ENCODE measurements at regions not wholly inside any gene's neighbourhood (a gene's known extent, or its start where the extent isn't known, plus 50 kb on each side); places are given as distances from the start of the nearest gene placed in this dataset.
"Not testable (repeated sequence)": the region's sequence is repeated elsewhere in the genome, so short reads cannot be mapped to it uniquely, and the experiment has no call there.

- CTCF ChIA-PET: interaction anchor here (0.6 to 1.7 kb wide), 8 partner anchors 9 to 383 kb away, joined by 3 to 13 read pairs (median 4); no protein-coding TSS in a partner anchor
Observed at GRCh38 chr20:22851679-22852346, 183.3 kb upstream of the SSTR4 start.

GRCh38 chr20:22861231-22861980 is 173.7 kb upstream of the SSTR4 start:
- TF ChIP-seq CTCF (IDR thresholded peaks at IDR 0.05; ENCODE audit: control extremely low read depth, extremely low read depth, low read depth, missing control alignments): no peak
- no peak for DNase-seq (ENCODE audit: extremely low spot score)
- CTCF ChIA-PET: no interaction called here
- POLR2A ChIA-PET: no interaction called here

More at GRCh38 chr20:22851679-22852346, 183.3 kb upstream of the SSTR4 start:
- TF ChIP-seq CTCF (IDR thresholded peaks at IDR 0.05; ENCODE audit: control extremely low read depth, extremely low read depth, low read depth, missing control alignments): peak; percentile 38
- DNase-seq (ENCODE audit: extremely low spot score); POLR2A ChIA-PET: not testable (repeated sequence)

GRCh38 chr20:22861990-22862389 is 173.1 kb upstream of the SSTR4 start:
- TF ChIP-seq CTCF (IDR thresholded peaks at IDR 0.05; ENCODE audit: control extremely low read depth, extremely low read depth, low read depth, missing control alignments): no peak
- CTCF ChIA-PET: no interaction called here
- DNase-seq (ENCODE audit: extremely low spot score): no peak
- POLR2A ChIA-PET: no interaction called here

- DNase-seq (ENCODE audit: extremely low spot score): no peak
- ChIA-PET CTCF (interaction anchor here (1.7 kb wide), 1 partner anchor 11 kb away, joined by 4 read pairs; no protein-coding TSS in a partner anchor), POLR2A (no interaction called here)
- TF ChIP-seq CTCF (IDR thresholded peaks at IDR 0.05; ENCODE audit: control extremely low read depth, extremely low read depth, low read depth, missing control alignments): no peak
Observed at GRCh38 chr20:22862671-22863230, 172.4 kb upstream of the SSTR4 start.

- ChIA-PET POLR2A (no interaction called here), CTCF (interaction anchor here (1.7 kb wide), 1 partner anchor 12 kb away, joined by 4 read pairs; no protein-coding TSS in a partner anchor)
- TF ChIP-seq CTCF (IDR thresholded peaks at IDR 0.05; ENCODE audit: control extremely low read depth, extremely low read depth, low read depth, missing control alignments): no peak
- DNase-seq (ENCODE audit: extremely low spot score): no peak
Observed at GRCh38 chr20:22863826-22864225, 171.3 kb upstream of the SSTR4 start.

- no peak for TF ChIP-seq CTCF (IDR thresholded peaks at IDR 0.05; ENCODE audit: control extremely low read depth, extremely low read depth, low read depth, missing control alignments)
- DNase-seq (ENCODE audit: extremely low spot score): no peak
- POLR2A ChIA-PET: no interaction called here
- CTCF ChIA-PET: no interaction called here
Observed at GRCh38 chr20:22866812-22867341, 168.2 kb upstream of the SSTR4 start.

Data from GM10248 (cell line).